ENCODE measurements at regions not wholly inside any gene's neighbourhood (a gene's known extent, or its start where the extent isn't known, plus 50 kb on each side); places are given as distances from the start of the nearest gene placed in this dataset.
"Not testable (repeated sequence)": the region's sequence is repeated elsewhere in the genome, so short reads cannot be mapped to it uniquely, and the experiment has no call there.

DNA sequence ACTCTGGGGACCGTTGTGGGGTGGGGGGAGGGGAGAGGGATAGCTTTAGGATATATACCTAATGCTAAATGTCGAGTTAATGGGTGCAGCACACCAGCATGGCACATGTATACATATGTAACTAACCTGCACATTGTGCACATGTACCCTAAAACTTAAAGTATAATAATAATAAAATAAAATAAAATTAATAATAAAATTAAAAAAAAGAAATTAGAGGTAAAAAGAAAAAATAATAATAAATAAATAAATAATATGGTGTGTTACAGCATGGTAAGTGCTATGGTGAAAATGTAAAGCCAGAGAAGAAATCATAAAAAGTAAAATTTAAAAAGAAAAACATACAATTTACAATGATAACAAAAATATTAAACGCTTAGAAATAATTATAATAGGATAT, 552.8 kb upstream of the PBX1 start:
- TF ChIP-seq HDGF (IDR thresholded peaks at IDR 0.05; ENCODE audit: borderline replicate concordance); FOXM1 (IDR thresholded peaks at IDR 0.05; ENCODE audit: borderline replicate concordance); SP1 (IDR thresholded peaks at IDR 0.05); ARNT (IDR thresholded peaks at IDR 0.05); FOXK2 (IDR thresholded peaks at IDR 0.05); TARDBP (IDR thresholded peaks at IDR 0.05): not testable (repeated sequence)
